ENCODE measurements at regions not wholly inside any gene's neighbourhood (a gene's known extent, or its start where the extent isn't known, plus 50 kb on each side); places are given as distances from the start of the nearest gene placed in this dataset.

DNA sequence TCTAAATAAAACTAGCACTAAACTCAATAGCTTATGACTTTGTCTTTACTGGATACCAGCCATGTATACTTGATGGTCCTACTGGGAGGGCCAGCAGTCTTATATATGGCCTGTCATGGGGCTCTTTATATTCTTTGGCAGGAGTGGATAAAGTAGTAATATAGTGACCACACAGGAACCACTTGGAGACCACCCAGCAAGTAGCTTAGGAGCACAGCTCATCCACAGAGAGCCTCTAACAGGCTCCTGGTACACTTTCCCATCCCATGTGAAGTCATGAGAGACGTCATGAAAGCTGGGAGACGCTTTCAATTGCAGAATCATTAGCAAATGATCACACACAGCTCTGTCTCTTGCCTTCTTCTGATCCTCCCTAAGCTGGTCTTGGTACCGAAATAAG is 360.9 kb upstream of the ACVR2A start:
- Histone ChIP-seq H3K9ac (ENCODE audit: low read length) (no peak overlapping the region), H3K4me2 (ENCODE audit: low read length) (no peak overlapping the region), H3K4me1 (ENCODE audit: insufficient read depth, low read length) (no peaks in the 10 kb centered on the region), H3K27ac (ENCODE audit: low read depth, low read length) (no peak overlapping the region), H3K27me3 (ENCODE audit: insufficient read depth, low read length) (no peaks in the 10 kb centered on the region), H2AFZ (ENCODE audit: low read depth, low read length) (no peak overlapping the region), H3K79me2 (ENCODE audit: insufficient read depth, low read length) (no peaks in the 10 kb centered on the region), H4K20me1 (ENCODE audit: insufficient read depth, low read length) (no peaks in the 10 kb centered on the region), H3K36me3 (ENCODE audit: insufficient read depth, low read length) (no peaks in the 10 kb centered on the region), H3K4me3 (ENCODE audit: insufficient read depth, low read depth, low read length) (no peak overlapping the region), H3K9me3 (ENCODE audit: insufficient read depth, low read depth, low read length) (no peaks in the 10 kb centered on the region)
- H3K9me3 Mint-ChIP-seq (ENCODE audit: unreplicated experiment) = no peaks in the 10 kb centered on the region
- no peak overlapping the region for H3K4me3 Mint-ChIP-seq (ENCODE audit: unreplicated experiment)
- TF ChIP-seq CTCF (IDR thresholded peaks at IDR 0.05; ENCODE audit: insufficient read depth, low read depth, low read length) (no peak), EZH2 (IDR thresholded peaks at IDR 0.05; ENCODE audit: insufficient read depth, low read length) (no peak)
- FAIRE-seq (no peak), DNase-seq (ENCODE audit: low read depth) (no peak)
- H3K36me3 Mint-ChIP-seq (ENCODE audit: low read depth, unreplicated experiment) = no peaks in the 10 kb centered on the region
- no peaks in the 10 kb centered on the region for H3K27me3 Mint-ChIP-seq (ENCODE audit: low read depth, unreplicated experiment)
- peaks cover 5% of the 10 kb centered on the region for H3K4me1 Mint-ChIP-seq (ENCODE audit: low read depth, unreplicated experiment)
- H3K27ac Mint-ChIP-seq (ENCODE audit: unreplicated experiment) = no peak overlapping the region

DNA sequence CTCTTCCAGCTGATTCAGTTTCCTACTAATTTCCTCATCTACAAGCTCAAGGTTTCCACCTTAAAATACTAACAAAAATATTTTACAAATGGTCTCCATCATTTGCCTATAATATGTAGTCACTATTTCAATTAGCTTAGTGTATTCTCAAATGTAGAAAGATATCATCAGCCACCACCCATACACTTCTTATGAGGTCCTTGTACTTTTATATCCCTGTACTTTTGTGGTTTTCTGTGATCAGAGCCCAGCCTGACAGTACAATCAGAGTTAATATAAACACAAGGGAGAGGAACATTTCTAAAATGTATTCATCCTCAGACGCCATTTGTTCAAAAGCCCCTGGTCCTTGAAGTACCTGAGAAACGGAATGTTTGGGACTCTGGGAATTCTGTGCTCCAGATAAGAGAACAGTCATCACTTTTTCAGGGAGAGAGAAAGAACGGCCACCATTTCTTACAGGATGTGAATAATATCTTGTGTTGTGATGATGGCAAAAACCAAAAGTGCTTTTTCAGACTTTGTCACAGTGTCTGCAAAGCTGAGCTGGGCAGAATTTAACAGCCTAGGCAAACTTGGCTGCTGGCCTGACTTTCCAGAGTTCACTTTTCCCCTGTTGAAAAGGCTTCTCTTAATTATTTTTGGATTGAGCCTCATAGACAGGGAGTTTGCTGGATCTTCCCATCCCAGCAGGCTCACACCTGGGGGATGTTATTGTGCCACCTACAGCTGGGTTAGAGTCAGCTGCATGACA is 361.7 kb upstream of the ACVR2A start:
- no peaks in the 10 kb centered on the region for H3K27me3 Mint-ChIP-seq (ENCODE audit: low read depth, unreplicated experiment)
- H3K4me1 Mint-ChIP-seq (ENCODE audit: low read depth, unreplicated experiment) = peaks cover 5% of the 10 kb centered on the region
- H3K36me3 ChIP-seq (ENCODE audit: insufficient read depth, low read length) = no peaks in the 10 kb centered on the region
- H3K4me2 ChIP-seq (ENCODE audit: low read length) = no peak overlapping the region
- no peaks in the 10 kb centered on the region for H3K9me3 Mint-ChIP-seq (ENCODE audit: unreplicated experiment)
- no peak overlapping the region for H3K27ac ChIP-seq (ENCODE audit: low read depth, low read length)
- no peaks in the 10 kb centered on the region for H4K20me1 ChIP-seq (ENCODE audit: insufficient read depth, low read length)
- H2AFZ ChIP-seq (ENCODE audit: low read depth, low read length) = no peak overlapping the region
- FAIRE-seq (no peak), DNase-seq (ENCODE audit: low read depth) (no peak)
- H3K4me1 ChIP-seq (ENCODE audit: insufficient read depth, low read length) = no peaks in the 10 kb centered on the region
- no peaks in the 10 kb centered on the region for H3K79me2 ChIP-seq (ENCODE audit: insufficient read depth, low read length)
- no peak overlapping the region for H3K27ac Mint-ChIP-seq (ENCODE audit: unreplicated experiment)
- H3K27me3 ChIP-seq (ENCODE audit: insufficient read depth, low read length) = no peaks in the 10 kb centered on the region
- no peak overlapping the region for H3K9ac ChIP-seq (ENCODE audit: low read length)
- no peak overlapping the region for H3K4me3 Mint-ChIP-seq (ENCODE audit: unreplicated experiment)
- TF ChIP-seq CTCF (IDR thresholded peaks at IDR 0.05; ENCODE audit: insufficient read depth, low read depth, low read length) (no peak), EZH2 (IDR thresholded peaks at IDR 0.05; ENCODE audit: insufficient read depth, low read length) (no peak)
- no peaks in the 10 kb centered on the region for H3K9me3 ChIP-seq (ENCODE audit: insufficient read depth, low read depth, low read length)
- H3K4me3 ChIP-seq (ENCODE audit: insufficient read depth, low read depth, low read length) = no peak overlapping the region
- H3K36me3 Mint-ChIP-seq (ENCODE audit: low read depth, unreplicated experiment) = no peaks in the 10 kb centered on the region

Measured in astrocyte (in vitro differentiated cells and primary cell).